IMR-90 (cell line): ENCODE measurements at regions not wholly inside any gene's neighbourhood (a gene's known extent, or its start where the extent isn't known, plus 50 kb on each side); places are given as distances from the start of the nearest gene placed in this dataset.

ENCODE experiments used
- ATAC-seq: fragments of 200-7000 bp; cut with Tn5 transposase; 2 replicates; pipeline ENCODE4 v1.9.1; 2020; ENCODE audit warnings: low read depth, mild to moderate bottlenecking, moderate library complexity
- BruUV-seq: library from RNA; stranded (reverse); fragments of 400-500 nt; replicated peaks from 2 replicates; lab custom pipeline; 2021; lab: Mats Ljungman, UMichigan
- CTCF ChIA-PET: fragments of 300-600 bp; formaldehyde crosslinking; extraction: SDS; loops from one replicate; lab custom pipeline; 2021; ENCODE audit warnings: antibody characterized with exemption; lab: Yijun Ruan, JAX
- POLR2A ChIA-PET: fragments of 300-600 bp; sonication (Branson Sonifier 250); formaldehyde crosslinking; loops from one replicate; lab custom pipeline; 2022; ENCODE audit warnings: antibody characterized with exemption; ENCODE audit not compliant: unreplicated experiment; lab: Charles Lee
- DNase-seq: peaks from one replicate; pipeline ENCODE4 v3.0.0; 2013
- H2AFZ ChIP-seq: replicated peaks from 2 replicates; pipeline ENCODE3; 2013; ENCODE audit warnings: low read length, mild to moderate bottlenecking; ENCODE audit not compliant: poor library complexity
- H2AK5ac ChIP-seq: 2 replicates; pipeline ENCODE4 v1.6.1; 2013; ENCODE audit warnings: low read depth, low read length, inconsistent platforms
- H2AK9ac ChIP-seq: replicated peaks from 2 replicates; pipeline ENCODE3; 2013; ENCODE audit warnings: mild to moderate bottlenecking, low read depth, low read length, moderate library complexity; ENCODE audit not compliant: poor library complexity
- H2BK120ac ChIP-seq: 2 replicates; pipeline ENCODE4 v1.6.1; 2013; ENCODE audit warnings: low read depth, low read length, inconsistent platforms
- H2BK15ac ChIP-seq: 3 replicates; pipeline ENCODE4 v1.6.1; 2013; ENCODE audit warnings: low read depth, low read length, inconsistent platforms
- H2BK20ac ChIP-seq: 2 replicates; pipeline ENCODE4 v1.6.1; 2013; ENCODE audit warnings: low read depth, mild to moderate bottlenecking, inconsistent platforms, low read length, moderate library complexity
- H2BK5ac ChIP-seq: 2 replicates; pipeline ENCODE4 v1.6.1; 2013; ENCODE audit warnings: mild to moderate bottlenecking, low read depth, low read length, inconsistent platforms; ENCODE audit not compliant: poor library complexity, severe bottlenecking
- H3K14ac ChIP-seq: replicated peaks from 2 replicates; pipeline ENCODE4 v1.6.1; 2013; ENCODE audit warnings: low read depth, low read length, inconsistent platforms
- H3K18ac ChIP-seq: 2 replicates; pipeline ENCODE4 v1.6.1; 2013; ENCODE audit warnings: low read depth, low read length, control low read depth
- H3K23ac ChIP-seq: 2 replicates; pipeline ENCODE4 v1.6.1; 2013; ENCODE audit warnings: low read depth, low read length, inconsistent platforms
- H3K27ac ChIP-seq: 2 replicates; pipeline ENCODE4 v1.5.1; 2013; ENCODE audit warnings: mild to moderate bottlenecking, control low read depth, low read length; ENCODE audit not compliant: insufficient read depth
- H3K27me3 ChIP-seq: 2 replicates; pipeline ENCODE4 v1.6.1; 2013; ENCODE audit warnings: low read length; ENCODE audit not compliant: control insufficient read depth, insufficient read depth
- H3K36me3 ChIP-seq: 2 replicates; pipeline ENCODE4 v1.6.1; 2013; ENCODE audit warnings: low read length, mixed read lengths; ENCODE audit not compliant: control insufficient read depth, insufficient read depth
- H3K4ac ChIP-seq: 2 replicates; pipeline ENCODE4 v1.6.1; 2013; ENCODE audit warnings: low read depth, low read length, inconsistent platforms
- H3K4me1 ChIP-seq: 2 replicates; pipeline ENCODE4 v1.6.1; 2013; ENCODE audit warnings: low read length, mixed read lengths; ENCODE audit not compliant: control insufficient read depth, insufficient read depth
- H3K4me2 ChIP-seq: 2 replicates; pipeline ENCODE4 v1.6.1; 2013; ENCODE audit warnings: low read depth, mild to moderate bottlenecking, control low read depth, low read length, moderate library complexity
- H3K4me3 ChIP-seq: 2 replicates; pipeline ENCODE4 v1.5.1; 2013; ENCODE audit warnings: low read depth, mild to moderate bottlenecking, control low read depth, low read length, moderate library complexity; ENCODE audit not compliant: insufficient read depth
- H3K56ac ChIP-seq: 2 replicates; pipeline ENCODE4 v1.6.1; 2013; ENCODE audit warnings: low read length, inconsistent platforms; ENCODE audit not compliant: insufficient read depth; ENCODE audit errors: extremely low read depth
- H3K79me1 ChIP-seq, 2 experiments: 2 replicates each; pipeline ENCODE4 v1.6.1; 2013; ENCODE audit warnings: low read length in 2 of 2, inconsistent platforms in 1 of 2, low read depth in 1 of 2
- H3K9ac ChIP-seq: 2 replicates; pipeline ENCODE4 v1.6.1; 2013; ENCODE audit warnings: low read depth, low read length, control low read depth
- H3K9me1 ChIP-seq: 2 replicates; pipeline ENCODE4 v1.6.1; 2013; ENCODE audit warnings: low read length, inconsistent platforms; ENCODE audit not compliant: insufficient read depth
- H3K9me3 ChIP-seq: 2 replicates; pipeline ENCODE4 v1.6.1; 2013; ENCODE audit warnings: low read length; ENCODE audit not compliant: control insufficient read depth, insufficient read depth
- H4K20me1 ChIP-seq: 2 replicates; pipeline ENCODE4 v1.6.1; 2013; ENCODE audit warnings: low read length, inconsistent platforms; ENCODE audit not compliant: insufficient read depth
- H4K5ac ChIP-seq: 2 replicates; pipeline ENCODE4 v1.6.1; 2013; ENCODE audit warnings: mild to moderate bottlenecking, low read depth, low read length, control low read depth
- H4K8ac ChIP-seq, 2 experiments: 2 replicates each; pipeline ENCODE4 v1.6.1; 2013; ENCODE audit warnings: low read depth in 2 of 2, low read length in 2 of 2, control low read depth in 1 of 2, inconsistent platforms in 1 of 2
- H4K91ac ChIP-seq: 2 replicates; pipeline ENCODE4 v1.6.1; 2013; ENCODE audit warnings: low read depth, low read length, inconsistent platforms; ENCODE audit not compliant: insufficient read depth
- CHD1 ChIP-seq: IDR thresholded peaks from 2 replicates; pipeline ENCODE4 v1.6.1; 2012; ENCODE audit warnings: low read depth, low read length, improper control_type of control experiment
- ELK1 ChIP-seq: fragments of 150-350 bp; IDR thresholded peaks from 2 replicates; pipeline ENCODE4 v1.6.1; 2016; ENCODE audit warnings: low read depth, mild to moderate bottlenecking, low read length, moderate library complexity, borderline replicate concordance
- MAZ ChIP-seq: IDR thresholded peaks from 2 replicates; pipeline ENCODE4 v1.6.1; 2012; ENCODE audit warnings: low read depth, mild to moderate bottlenecking, low read length, improper control_type of control experiment, moderate library complexity, borderline replicate concordance
- MXI1 ChIP-seq: IDR thresholded peaks from 2 replicates; pipeline ENCODE4 v1.6.1; 2012; ENCODE audit warnings: low read depth, mild to moderate bottlenecking, low read length, moderate library complexity, borderline replicate concordance
- RAD21 ChIP-seq: IDR thresholded peaks from 2 replicates; pipeline ENCODE4 v1.6.1; 2012; ENCODE audit warnings: low read length, improper control_type of control experiment
- RCOR1 ChIP-seq: IDR thresholded peaks from 2 replicates; pipeline ENCODE4 v1.6.1; 2012; ENCODE audit warnings: mild to moderate bottlenecking, low read length, improper control_type of control experiment; ENCODE audit not compliant: insufficient replicate concordance
- RFX5 ChIP-seq: IDR thresholded peaks from 2 replicates; pipeline ENCODE4 v1.8.0; 2012; ENCODE audit warnings: low read depth, mild to moderate bottlenecking, low read length, moderate library complexity
- WGBS, 2 experiments: methylation state at CpG; one replicate each; pipeline versions ENCODE4 v1.1.5 to v1.1.7; 2013; ENCODE audit warnings: missing lambda C conversion rate in 2 of 2; ENCODE audit not compliant: insufficient read length in 1 of 2; ENCODE audit errors: extremely low coverage in 2 of 2; 5-methylcytosine and 5-hydroxymethylcytosine counted together
- dilution Hi-C: fragments of 300-500 bp; cut with HindIII; formaldehyde crosslinking; loops from one replicate; pipeline ENCODE4 v1.14.3; 2018; ENCODE audit warnings: low sequenced_read_pairs; ENCODE audit not compliant: unreplicated experiment
- in situ Hi-C: fragments of 300-500 bp; cut with MboI; formaldehyde crosslinking; loops from 3 replicates; pipeline ENCODE4 v1.14.3; 2019; ENCODE audit warnings: low sequenced_read_pairs, inconsistent platforms, mixed read lengths
- intact Hi-C: fragments of 100-400 bp; cut with micrococcal nuclease; formaldehyde crosslinking; loops from 2 replicates; pipeline ENCODE4 v1.10.0; 2022

- no peaks in the 10 kb centered on the region for H3K27me3 ChIP-seq
- BruUV-seq: no TSS peak
- dilution Hi-C loops: no loop called here
- H3K36me3 ChIP-seq: no peaks in the 10 kb centered on the region
- no peaks in the 10 kb centered on the region for H3K4me1 ChIP-seq
- intact Hi-C loops: no loop called here
- no peak overlapping the region for H4K8ac ChIP-seq
- H3K56ac ChIP-seq: no peak overlapping the region
- no peak overlapping the region for H3K4me2 ChIP-seq
- no peak overlapping the region for H2AFZ ChIP-seq
- no peak for ATAC-seq
- H3K4ac ChIP-seq: no peak overlapping the region
- in situ Hi-C loops: no loop called here
- H2BK120ac ChIP-seq: no peak overlapping the region
- no peak overlapping the region for H3K4me3 ChIP-seq
- no peak overlapping the region for H3K18ac ChIP-seq
- H3K23ac ChIP-seq: no peak overlapping the region
- H3K27ac ChIP-seq: no peak overlapping the region
- no peaks in the 10 kb centered on the region for H3K79me1 ChIP-seq
- no peaks in the 10 kb centered on the region for H4K20me1 ChIP-seq
- H2AK9ac ChIP-seq: no peak overlapping the region
- no peaks in the 10 kb centered on the region for H3K9me3 ChIP-seq
- H2BK5ac ChIP-seq: no peak overlapping the region
- no peaks in the 10 kb centered on the region for H3K9me1 ChIP-seq
- WGBS, 2 experiments: no CpG with 5 or more reads among the region's 1 CpG
- no peak overlapping the region for H4K91ac ChIP-seq
- DNase-seq: no peak
- no peak overlapping the region for H2AK5ac ChIP-seq
- no peak overlapping the region for H2BK15ac ChIP-seq
- no peak overlapping the region for H2BK20ac ChIP-seq
- POLR2A ChIA-PET: no interaction called here
- no peak overlapping the region for H4K5ac ChIP-seq
- CTCF ChIA-PET: no interaction called here
- H3K14ac ChIP-seq: no peak overlapping the region
- no peak overlapping the region for H3K9ac ChIP-seq
- TF ChIP-seq ELK1: no peak
- TF ChIP-seq MXI1: no peak
- TF ChIP-seq CHD1: no peak
- TF ChIP-seq RFX5: no peak
- TF ChIP-seq RAD21: no peak
- TF ChIP-seq RCOR1: no peak
- no peak for TF ChIP-seq MAZ
Observed at GRCh38 chr1:58338081-58338480, 208.4 kb downstream of the OMA1 start.
